GM10266 (cell line): ENCODE measurements at regions not wholly inside any gene's neighbourhood (a gene's known extent, or its start where the extent isn't known, plus 50 kb on each side); places are given as distances from the start of the nearest gene placed in this dataset.

ENCODE experiments used
- DNase-seq: peaks from one replicate; pipeline ENCODE4 v3.0.0; 2012; ENCODE audit errors: extremely low spot score
- TF ChIP-seq, protein P1 (sequence below): IDR thresholded peaks from 2 replicates; pipeline ENCODE4 v1.5.1; 2012; ENCODE audit warnings: mild to moderate bottlenecking, low read depth; ENCODE audit not compliant: control insufficient read depth, insufficient read depth; ENCODE audit errors: missing control alignments

DNA sequence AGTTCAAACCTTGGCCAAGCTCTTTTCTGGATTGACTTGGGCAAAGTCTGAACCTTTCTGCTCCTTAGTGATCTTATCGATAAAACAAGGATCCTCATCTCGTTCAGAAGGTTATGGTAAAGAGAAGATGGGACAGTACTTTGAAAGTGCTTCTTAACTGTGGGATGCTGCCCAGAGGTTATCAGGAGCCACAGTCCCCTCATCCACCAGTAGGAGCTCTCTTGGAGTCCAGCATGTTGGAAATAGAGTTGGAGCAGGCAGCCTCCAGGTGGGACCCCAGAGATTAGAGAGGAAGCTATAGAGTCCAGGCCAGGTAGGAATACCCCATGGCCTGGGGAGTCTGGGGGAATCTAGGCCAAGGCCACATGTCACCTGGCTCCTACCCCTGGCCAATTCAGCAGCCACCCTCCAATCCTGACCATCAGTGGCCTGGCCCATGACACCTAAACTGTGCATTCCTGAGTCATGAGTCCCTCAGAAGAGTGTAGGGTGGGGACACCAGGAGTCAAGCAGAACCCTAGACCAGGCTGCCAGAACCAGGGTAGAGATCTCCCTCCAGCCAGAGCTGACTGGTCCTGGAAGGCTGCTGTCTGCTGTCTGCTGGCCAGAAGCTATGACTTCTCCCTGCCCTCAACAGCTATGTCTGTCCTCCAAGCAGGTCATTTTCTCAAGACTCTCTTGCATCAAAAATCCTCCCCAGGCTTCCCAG lies 144.3 kb downstream of the AIPL1 start:
- TF ChIP-seq, protein P1, sequence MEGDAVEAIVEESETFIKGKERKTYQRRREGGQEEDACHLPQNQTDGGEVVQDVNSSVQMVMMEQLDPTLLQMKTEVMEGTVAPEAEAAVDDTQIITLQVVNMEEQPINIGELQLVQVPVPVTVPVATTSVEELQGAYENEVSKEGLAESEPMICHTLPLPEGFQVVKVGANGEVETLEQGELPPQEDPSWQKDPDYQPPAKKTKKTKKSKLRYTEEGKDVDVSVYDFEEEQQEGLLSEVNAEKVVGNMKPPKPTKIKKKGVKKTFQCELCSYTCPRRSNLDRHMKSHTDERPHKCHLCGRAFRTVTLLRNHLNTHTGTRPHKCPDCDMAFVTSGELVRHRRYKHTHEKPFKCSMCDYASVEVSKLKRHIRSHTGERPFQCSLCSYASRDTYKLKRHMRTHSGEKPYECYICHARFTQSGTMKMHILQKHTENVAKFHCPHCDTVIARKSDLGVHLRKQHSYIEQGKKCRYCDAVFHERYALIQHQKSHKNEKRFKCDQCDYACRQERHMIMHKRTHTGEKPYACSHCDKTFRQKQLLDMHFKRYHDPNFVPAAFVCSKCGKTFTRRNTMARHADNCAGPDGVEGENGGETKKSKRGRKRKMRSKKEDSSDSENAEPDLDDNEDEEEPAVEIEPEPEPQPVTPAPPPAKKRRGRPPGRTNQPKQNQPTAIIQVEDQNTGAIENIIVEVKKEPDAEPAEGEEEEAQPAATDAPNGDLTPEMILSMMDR = no peak

DNA sequence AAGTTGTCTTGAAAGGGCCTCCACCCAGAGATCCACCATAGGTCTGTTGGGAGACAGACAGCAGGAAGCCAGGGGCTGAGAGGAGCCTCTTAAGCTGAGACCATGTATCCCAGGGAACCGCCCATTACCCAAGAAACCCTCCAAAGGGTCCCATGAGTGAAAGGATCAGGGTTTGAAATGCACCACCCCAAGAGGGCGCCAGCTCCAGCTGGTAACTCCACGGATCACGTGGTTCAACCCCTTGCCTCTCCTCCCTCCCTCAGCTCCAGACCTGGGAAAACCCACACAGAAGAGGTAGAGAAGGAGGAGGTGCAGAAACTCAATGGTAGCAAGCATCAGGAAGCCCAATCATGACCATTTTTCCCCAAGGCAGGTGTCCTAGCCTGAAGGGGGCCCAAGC lies 148.7 kb downstream of the AIPL1 start:
- DNase-seq = no peak
- TF ChIP-seq, protein P1 = no peak

More for the DNA sequence above, 144.3 kb downstream of the AIPL1 start:
- no peak for DNase-seq

DNA sequence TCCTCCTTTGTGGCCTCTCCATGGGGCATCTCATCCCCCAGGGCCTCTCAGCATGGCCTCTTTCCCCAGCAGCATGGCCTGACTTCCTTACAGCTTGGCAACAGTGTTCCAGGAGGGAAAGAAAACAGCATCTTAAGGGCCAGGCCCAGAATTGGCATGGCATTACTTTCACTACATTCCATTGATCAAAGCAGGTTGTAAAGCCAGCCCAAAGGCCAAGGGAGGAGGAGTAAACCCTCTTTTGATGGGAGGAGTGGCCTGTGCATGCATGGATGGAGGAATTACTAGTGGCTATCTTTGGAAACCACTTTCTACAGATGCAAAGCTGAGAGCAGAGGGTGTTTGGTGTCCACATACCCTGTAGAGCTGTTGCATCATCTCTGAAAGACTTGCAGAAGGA lies 149.4 kb downstream of the AIPL1 start:
- no peak for DNase-seq
- TF ChIP-seq, protein P1 = no peak

DNA sequence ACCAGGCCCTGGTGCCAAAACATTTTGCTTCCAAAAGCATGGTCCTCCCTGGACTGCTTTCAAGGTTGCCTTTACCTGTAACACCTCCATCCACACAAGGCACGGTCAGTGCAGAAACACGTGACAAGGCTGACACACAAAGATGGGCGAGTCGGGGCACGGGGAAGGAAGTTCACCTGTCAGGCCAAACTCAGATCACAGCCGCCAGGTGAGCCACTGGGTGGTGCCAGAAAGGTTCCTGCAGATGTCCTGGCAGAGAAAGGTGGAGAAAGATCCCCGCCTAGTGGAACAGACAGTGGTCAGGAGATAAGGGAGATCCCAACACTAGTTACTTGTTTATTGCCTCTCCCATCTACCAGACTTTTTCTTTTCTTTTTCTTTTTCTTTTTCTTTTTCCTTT lies 155.3 kb downstream of the AIPL1 start:
- TF ChIP-seq, protein P1 = no peak
- no peak for DNase-seq

DNA sequence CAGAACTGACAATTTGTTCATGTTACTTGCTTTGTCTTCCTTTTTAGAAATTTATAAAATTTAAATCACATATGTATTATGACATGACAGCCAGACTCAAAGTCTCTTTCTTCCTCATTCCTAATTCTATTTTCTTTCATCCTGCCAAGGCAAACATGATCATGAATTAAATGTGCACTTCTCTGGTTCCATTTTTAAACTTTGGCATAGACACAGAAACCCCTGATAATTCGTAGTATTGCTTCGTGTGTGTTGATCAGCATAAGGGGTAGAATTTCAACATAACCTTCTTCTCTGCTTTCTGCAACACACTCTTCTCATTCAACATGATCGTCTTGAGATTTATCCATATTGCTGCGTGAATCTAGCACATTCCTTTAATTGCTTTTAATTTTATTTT lies 156.5 kb downstream of the AIPL1 start:
- TF ChIP-seq, protein P1 = no peak

DNA sequence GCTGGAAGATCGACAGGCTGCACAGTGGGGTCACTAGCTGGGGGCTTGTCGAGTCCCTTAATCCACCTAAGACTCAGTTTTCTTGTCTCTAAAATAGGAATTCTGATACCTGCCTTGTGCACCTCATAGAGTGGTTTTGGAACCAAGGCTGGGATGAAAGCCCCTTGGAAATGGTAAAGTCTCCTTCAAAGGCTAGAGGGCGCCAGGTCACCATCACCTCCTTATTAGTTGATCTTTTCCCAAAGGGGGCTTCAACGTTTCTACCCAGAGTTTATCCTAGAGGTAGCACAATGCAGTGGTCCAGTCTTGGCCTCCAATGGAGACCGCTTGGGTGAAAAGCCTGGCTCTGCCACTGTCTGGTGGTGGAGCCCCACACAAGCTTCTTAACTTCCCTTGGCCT lies 158.2 kb downstream of the AIPL1 start:
- no peak for DNase-seq
- TF ChIP-seq, protein P1 = no peak

More for the DNA sequence above, 156.5 kb downstream of the AIPL1 start:
- no peak for DNase-seq

DNA sequence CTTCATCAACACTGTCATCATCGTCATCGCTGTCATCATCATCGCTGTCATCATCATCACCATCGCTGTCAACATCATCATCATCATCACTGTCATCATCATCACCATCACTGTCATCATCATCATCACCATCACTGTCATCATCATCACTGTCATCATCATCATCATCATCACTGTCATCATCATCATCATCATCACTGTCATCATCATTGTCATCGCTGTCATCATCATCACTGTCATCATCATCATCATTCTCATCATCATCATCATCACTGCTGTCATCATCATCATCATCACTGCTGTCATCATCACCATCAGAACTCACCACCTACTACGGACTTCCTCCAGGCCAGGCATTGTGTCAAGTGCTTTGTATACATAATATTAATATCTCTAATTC lies 160.6 kb downstream of the AIPL1 start:
- TF ChIP-seq, protein P1 = no peak
- no peak for DNase-seq
